Brain pericyte (primary cell): ENCODE measurements at regions not wholly inside any gene's neighbourhood (a gene's known extent, or its start where the extent isn't known, plus 50 kb on each side); places are given as distances from the start of the nearest gene placed in this dataset.
"Not testable (repeated sequence)": the region's sequence is repeated elsewhere in the genome, so short reads cannot be mapped to it uniquely, and the experiment has no call there.

Experiments
- DNase-seq: peaks from one replicate; pipeline ENCODE4 v3.0.0-alpha.2; 2012; ENCODE audit warnings: low read depth, low spot score

DNA sequence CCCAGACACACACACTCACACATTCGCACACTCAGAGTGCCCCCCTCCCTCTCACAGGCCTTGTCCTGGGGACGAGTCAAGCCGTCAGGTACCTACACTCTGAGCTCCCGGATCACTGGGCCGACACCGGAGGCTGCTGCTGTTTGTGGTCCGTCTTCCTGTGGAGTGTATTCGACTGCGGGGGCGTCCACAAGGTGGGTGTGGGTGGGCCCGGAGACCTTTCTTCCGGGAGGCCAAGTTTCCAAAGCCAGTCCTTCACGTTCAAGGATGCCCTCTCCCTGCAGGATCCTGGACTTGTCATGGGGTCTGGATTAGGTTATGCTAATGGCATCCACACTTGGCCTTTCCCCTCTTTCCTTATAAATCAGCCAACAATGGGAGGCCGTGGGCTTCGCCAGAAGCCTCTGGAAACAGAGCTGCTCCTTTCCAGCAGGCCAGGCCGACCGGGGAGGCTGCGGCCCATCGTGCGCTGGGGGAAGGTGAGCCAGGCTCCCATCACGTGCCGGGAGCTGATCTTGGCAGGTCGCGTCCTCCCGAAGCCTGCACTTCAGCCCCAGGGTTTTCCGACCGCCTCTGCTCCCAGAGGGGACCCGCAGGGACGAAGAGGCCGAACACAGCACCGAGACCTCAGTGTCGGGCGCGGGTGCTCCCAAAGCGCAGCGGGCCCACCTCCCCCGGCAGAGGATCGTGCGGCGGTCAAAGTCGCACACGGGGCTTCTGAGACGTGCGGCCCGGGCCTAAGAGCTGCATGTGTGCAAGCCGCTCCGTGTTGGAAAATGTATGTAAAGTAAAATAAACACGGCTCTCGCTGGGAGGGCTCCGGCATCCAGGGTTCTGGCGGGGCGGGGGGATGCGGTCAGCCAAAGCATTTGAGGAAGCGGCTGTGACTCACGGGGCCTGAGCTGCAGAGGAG, 196.5 kb upstream of the ZNF469 start:
- DNase-seq: peak; percentile 92

DNA sequence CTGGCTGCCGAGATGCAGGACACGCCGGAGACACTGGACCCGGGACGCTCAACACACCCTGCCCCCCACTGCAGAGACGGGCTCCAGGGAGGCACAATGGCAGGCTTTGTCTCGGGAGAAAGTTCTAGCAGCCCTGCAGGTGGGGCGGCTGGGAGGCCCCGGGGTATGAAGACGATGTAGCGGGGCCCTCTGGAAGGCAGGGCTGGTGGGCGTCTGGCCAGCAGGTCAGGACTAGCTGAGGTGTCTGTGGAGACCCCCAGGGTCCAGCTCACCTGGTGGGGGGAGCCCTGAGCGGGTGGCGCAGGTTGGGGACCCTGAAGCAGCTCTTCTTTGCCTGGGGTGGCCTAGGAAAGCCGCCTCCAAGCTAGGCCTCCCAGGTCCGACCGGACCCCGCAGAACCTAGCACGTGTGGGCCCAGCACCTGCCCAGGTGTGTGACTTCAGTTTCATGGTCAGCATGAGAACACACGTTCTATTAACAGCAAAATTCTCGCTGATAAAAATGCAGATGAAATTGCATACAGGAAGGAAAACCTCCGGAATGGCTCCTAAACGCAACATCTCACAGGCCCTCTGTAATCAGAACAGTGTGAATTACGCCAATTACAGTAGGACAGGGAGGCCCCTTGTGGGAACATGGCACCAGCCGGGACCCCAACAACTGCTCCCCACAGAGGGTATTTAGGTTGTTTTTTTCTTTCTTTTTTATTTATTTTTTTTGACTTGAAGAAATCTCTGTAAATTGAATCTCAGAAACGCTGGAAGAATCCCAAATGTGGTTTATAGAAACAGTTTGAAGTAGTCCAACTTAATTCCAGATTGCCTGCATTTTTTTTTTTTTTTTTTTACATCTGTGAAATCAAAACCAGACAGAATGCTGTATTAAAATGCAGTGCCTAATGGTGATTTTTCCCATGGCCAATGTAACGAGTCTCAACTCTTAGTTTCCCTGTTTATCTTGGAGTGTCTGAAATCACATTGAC, 195.6 kb upstream of the ZNF469 start:
- not testable (repeated sequence) for DNase-seq

DNA sequence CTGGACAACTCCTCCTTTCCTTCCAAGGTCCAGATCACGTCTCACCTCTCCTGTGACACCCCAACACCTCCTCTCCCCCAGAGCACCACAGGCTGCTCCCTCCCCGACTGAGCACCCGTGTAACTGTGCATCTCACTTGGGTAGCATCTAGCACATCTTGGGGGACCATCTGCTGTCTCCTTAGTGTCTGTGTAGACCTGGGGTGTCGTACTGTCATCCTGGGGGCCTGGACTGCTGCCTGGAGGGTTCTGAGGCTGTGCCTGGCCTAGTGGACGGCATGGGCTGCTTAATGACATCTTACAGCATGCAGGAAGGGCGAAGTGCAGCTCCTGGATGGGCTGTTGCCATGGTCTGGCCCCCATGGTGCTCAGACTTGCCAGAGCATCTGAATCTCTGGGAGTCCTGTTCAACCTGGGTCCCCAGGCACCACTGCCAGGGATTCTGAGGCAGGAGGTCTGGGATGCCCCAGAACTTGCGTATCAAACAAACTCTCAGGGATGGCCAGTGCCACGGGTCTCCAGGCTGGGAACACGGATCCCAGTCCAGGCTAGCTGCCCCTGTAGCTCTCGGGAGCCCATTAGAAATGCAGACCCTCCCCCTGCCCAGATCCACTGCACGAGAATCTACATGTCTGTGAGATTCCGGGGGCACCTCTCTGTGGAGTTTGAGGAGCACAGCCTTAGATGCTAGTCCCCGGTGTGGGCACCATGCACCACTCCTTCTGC, 194.4 kb upstream of the ZNF469 start:
- not testable (repeated sequence) for DNase-seq

DNA sequence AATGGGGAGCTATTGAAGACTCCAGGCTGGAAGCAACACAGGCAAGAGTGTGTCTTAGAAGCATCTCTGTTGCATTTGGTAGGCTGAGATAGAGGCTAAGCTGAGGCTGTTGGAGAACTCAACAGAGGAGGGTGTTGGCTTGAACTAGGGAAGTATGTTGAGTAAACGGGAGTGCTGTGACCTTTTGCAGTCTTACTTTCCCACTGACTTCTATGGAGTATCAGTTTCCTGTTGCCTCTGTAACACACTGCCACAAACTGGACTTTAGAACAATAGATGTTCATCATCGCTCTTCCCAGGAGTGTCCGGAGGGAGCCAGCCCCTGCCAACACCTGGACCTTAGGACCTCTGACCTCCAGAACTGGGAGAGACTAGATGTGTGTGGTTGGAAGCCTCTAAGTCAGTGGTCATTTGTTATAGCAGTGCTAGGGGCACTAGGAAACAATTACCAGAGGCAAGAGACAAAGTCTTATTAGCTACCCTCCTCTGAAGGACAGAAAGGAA, 192.1 kb upstream of the ZNF469 start:
- DNase-seq: not testable (repeated sequence)

DNA sequence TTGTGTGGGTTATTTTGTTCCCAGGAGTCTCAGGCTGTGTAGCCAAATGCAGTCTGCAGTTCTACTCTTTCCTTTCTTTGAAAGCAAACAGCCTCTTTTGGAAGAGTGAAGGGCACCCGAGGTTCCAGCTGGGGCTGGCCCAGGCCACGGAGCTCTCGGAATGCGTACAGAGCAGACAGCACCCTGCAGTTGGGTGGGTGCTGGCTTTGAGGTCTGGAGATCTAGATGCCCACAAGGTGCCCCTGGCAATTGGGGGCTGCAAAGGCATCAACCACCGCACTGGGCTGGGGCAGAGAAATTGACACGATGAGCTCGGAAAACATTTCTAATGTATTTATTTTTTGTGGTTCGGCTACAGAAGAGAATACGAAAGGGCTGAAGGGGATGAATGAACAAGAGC, 191.6 kb upstream of the ZNF469 start:
- DNase-seq: not testable (repeated sequence)

DNA sequence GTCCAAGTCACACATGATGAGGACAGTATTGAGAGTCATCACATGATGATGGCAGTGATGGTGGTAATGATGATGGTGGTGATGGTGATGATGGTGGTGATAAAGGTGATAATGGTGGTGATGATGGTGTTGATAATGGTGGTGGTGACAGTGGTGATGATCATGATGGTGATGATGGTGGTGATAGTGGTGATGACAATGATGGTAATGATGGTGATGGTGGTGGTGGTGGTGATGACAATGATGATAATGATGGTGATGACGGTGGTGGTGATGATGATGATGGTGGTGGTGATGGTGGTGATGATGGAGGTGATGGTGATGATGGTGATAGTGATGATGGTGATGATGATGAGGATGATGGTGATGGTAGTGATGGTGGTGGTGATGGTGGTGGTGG, 190.2 kb upstream of the ZNF469 start:
- no peak for DNase-seq

DNA sequence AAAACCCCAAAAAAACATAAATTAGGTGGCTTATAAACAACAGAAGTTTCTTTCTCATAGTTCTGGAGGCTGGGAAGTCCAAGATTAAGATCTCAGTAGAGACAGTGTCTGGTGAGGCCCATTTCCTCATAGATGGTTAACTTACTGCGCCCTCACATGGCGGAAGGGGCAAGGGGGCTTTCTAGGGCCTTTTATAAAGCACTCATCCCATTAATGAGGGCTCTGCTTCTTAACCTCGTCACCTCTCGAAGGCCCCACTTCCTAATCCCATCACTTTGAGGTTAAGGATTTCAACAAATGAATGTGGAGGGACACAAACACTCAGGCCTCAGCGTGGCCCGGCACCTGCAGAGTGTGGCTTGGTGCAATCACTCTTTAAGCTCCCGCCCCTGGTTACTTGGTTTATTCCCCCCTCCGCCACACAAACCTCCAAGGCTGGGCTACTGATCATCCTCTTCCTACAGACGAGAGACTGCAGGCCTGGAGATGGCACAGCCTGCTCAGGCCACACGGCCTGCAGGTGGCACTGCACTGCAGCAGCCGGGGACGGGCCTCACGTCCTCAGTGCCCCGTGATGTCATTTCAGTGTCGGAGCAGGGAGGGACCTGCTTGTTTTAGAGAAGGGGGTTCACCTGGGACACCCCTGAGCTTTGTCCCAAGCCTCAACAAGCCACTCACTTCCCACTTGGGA, 188.9 kb upstream of the ZNF469 start:
- DNase-seq: not testable (repeated sequence)

DNA sequence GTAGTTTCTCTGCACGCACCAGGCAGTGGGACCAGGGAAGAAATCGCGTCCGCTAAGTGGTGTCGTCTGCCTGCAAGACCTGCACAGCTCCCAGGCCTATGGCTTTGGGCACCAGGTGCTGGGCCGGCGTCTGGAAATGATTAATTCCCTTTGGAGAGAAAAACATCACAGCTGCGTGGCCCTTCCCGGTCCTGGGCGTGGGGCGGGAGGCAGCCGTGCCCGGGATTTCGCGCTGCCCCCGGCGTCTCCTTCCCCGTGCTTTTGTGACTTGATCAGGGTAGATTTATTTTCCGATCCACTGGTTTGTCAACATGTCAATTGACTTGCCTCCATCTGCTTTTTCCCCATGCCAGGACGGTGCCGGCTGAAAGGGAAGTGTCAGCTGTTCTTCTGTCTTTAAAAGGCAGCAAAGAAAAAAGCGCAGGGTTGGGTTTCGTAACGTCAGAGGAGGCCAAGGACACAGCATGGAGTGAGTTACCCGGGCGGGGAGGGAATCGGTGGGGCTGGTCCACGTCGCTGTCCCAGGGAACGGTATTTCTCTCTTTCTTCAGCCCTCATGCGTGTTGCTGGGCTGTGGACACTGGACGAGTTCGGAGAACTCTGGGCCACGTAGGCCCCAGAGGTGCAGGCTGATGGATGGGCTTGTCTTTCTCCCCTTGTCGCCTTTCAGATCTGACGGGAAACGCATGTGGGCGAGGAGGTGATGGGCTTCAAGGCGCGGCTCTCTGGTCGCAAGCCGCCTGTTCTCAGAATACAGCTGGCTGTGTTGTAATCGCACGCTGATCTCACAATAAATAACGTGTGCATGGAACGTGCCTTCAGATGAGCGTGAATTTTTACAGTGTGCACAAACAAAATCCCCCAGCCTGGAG, 188.1 kb upstream of the ZNF469 start:
- DNase-seq: no peak

DNA sequence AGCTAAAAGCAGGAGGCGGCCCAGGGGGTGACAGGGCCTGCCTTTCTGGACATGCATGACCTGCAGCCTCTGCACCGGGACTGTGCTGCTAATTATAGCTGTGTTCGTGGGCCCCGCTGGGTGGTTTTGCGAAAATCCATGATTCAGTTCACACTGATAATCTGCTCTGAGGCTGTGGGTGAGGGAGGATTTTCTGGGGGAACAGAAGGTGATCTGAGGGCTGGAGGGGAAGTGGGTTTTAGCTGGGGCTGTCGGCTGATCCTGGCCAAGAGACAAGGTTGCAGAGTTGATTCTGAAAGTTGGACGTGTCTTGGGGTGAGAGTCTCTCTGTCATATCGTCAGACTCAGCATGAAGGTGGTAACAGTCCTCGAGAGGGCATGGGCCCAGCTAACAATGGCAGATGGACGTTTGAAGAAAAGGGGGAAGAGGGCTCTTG, 187.5 kb upstream of the ZNF469 start:
- no peak for DNase-seq

DNA sequence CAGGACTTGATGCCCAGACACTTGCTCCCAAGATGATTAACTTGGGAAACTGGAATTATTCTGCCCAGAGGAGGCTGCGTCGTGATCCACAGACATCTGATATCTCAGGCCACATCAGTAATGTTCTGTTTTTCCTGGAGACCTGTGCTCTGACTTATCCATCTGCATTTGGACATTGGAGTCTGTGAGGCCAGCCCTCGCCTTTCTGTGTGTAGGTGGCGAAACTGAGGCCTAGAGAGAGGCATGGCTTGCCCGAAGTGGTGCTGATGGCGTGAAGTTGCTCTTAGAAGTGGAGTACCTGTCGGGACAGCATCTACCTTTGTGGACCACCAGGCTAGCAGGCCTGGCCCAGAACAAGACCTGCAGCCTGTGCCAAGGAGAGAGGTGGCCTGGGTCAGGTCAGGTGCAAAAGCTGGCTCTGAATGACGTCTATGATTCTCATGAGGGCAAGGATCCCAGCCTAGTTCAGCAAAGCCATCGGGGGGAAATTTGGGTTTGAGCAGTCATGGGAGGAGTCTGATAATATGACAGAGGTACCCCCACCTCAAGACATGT, 186.8 kb upstream of the ZNF469 start:
- no peak for DNase-seq

DNA sequence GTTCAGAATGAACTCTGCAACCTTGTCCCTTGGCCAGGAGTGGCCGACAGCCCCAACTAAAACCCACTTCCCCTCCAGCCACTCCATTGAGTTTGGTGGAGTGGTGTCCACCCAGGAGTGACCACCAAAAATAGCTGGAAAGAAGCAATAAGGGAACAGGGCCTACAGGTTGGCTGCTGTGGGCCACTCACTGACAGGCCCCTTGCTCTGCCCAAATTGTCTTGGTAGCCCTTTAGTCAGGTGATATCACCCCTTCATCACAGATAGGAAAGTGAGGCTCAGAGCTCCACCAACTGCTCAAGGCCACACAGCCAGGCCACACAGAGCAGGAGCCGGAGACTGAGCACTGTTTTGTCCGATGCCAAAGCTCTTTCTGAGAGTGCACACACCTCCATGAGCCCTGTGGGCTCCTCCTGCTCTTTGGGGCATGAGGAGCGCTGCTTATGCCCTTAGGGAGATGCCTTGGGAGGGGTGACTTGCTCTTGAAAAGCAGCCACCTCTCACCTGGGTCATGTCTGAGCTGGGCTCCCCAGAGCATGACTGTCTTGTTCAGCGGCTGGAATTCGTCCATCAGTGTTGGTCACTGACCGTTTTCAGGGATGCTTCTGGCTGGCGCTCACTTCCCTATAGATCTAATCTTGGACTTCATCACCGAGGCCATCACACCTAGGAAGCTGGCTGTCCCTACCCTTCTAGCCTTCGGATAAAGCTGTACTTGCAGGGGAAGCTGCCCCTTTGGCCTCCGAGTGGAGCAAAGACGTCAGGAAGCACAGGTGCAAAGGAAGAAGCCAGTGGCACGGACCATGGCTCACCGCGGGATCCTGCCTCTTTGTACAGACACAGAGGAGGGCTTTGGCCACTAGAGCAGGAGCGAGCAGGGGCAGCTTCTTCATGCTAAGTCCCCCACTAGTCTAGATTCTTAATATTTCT, 186.0 kb upstream of the ZNF469 start:
- no peak for DNase-seq

DNA sequence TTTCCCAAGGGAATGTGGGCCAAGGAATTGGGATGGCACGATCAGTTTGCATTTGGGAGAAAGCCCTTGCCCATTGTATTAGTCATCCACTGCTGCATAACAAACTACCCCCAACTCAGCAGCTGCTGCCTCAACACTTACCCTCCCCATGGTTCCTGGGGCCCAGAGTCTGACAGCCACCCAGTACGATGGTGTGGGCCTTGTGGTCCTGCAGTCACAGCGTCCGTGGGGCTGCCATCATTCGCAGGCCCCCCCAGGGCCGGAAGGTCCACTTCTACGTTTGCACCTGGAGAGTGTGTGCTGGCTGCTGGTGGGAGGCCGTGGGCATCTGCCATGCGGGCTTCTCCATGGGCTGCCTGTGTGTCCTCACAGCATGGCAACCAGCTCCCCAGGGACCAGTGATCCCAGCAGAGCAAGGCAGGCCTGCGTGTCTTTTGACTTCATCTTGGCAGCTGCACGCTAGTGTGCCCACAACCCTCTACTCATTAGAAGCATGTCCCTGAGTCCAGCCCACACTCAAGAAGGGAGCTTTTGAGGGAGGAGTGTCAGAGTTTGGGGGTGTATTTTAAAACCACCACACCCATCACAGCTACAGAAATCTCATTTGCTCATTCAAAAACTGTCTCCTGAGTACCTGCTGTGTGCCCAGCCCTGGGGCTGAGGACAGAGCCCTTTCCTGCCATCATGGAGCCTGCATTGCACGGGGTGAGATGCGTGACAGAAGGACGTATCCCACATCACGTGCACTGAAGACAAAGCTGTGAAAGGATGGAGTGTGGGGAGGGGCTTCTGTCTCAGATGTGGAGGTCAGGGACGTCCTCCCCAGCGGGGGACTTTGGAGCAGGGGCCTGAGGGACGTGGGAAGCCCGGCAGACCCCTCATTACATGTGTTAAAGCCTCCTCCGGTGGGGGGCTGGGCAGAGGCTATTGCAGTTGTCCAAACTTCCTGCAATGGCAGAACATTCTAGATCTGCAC, 185.0 kb upstream of the ZNF469 start:
- no peak for DNase-seq

DNA sequence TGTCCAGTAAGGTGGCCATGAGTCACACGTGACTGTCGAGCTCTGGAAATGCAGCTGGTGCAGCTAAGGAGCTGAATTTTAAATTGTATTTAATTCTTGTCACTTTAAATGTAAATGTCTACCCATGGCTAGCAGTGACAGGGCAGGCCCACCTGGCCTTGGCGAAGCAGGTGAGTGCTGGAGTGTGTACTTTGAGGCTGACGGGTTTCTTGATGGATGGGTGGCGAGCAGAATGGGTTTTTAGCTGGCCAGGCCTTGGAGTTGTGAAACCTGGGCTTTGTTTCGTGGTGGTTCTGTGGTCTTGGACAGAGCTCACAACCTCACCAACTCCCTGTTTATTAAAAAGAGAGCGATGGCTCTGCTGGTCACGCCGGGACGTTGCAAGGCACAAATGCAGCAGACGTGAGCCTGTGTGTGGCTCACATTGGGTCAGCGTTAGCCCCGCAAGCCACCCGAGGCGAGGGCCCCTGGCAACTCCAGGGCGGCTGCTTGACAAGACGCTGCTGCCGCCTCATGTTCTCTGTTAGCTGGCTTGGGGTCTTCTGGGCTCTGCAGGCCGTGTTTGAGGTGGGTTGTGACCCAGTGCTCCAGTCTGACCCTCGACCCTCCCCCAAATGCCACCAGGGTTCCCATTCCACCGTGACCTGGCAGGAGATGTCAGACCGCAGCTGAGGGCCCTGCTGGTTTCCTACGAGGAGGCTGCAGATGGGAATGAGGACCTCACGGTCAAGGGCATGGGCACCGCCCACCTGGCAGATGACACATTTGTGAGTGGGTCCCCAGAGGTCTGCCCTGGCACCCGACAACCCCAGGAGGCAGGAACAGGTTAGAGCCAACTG, 184.1 kb upstream of the ZNF469 start:
- DNase-seq: not testable (repeated sequence)

DNA sequence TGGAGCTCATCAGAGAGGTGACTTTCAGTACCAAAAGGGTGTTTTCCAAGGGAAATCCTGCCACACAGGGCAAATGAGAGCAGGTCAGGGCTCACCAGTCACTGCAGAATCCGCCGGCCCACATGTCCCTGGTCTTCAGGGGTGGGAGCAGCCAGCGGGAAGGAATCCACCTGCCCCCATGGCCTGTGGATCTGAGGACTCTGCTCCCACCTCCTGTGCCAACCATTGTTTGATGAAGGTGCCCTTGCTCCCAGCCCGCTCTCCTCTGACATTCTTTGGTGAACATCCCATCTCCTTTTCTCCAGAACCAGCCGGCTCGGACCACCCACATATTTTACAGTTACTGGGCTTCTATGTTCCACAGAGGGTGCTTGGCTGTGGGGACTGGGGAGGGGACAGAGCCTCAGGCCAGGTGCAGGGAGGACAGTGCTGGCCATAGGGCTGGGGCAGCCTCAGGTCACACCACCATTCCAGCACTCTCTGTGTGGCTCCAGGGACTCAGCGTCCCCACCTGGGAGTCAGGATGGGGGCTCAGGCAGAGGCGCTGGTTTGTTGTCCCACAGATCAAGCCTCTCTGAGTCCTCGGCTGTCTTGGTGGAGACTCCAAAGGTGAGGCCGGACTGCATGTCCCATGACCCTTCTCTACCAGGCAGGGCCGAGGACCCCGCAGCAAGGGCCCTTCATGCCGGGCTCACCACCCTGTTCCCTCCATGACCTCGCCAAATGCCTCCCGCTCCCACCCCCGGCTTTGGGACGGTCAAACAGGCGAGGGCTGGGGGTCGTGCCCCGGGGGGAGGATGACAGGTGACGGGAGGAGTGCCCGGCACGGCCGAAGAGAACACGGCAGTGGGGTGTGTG, 183.2 kb upstream of the ZNF469 start:
- DNase-seq: not testable (repeated sequence)
